Esophagus muscularis mucosa (tissue), 4 donors: ENCODE measurements at regions not wholly inside any gene's neighbourhood (a gene's known extent, or its start where the extent isn't known, plus 50 kb on each side); places are given as distances from the start of the nearest gene placed in this dataset.

Experiments
- DNase-seq: peaks from one replicate; pipeline ENCODE4 v3.0.0-alpha.2; 2017; ENCODE audit errors: extremely low spot score
- H3K27ac ChIP-seq, 4 donors: fragments of 200-600 bp; sonication (generic); replicated peaks in 1 of 4; 1 replicate in 3 of 4; 2 replicates in 1 of 4; pipeline ENCODE4 v1.5.1; 2016 to 2019; ENCODE audit warnings: mild to moderate bottlenecking in 1 of 4
- H3K27me3 ChIP-seq, 4 donors: fragments of 200-600 bp; sonication (generic); one replicate each; pipeline versions ENCODE4 v1.5.1 to v1.6.0; 2016 to 2019
- H3K36me3 ChIP-seq, 4 donors: fragments of 200-600 bp; sonication (generic); one replicate each; pipeline ENCODE4 v1.5.1; 2016 to 2019
- H3K4me1 ChIP-seq, 4 donors: fragments of 200-600 bp; sonication (generic); one replicate each; pipeline ENCODE4 v1.5.1; 2016 to 2019
- H3K4me3 ChIP-seq, 4 donors: fragments of 200-600 bp; sonication (generic); 1 replicate in 2 of 4; 2 replicates in 2 of 4; pipeline ENCODE4 v1.5.1; 2016 to 2019; ENCODE audit warnings: mild to moderate bottlenecking in 4 of 4, moderate library complexity in 1 of 4
- H3K9me3 ChIP-seq, 4 donors: fragments of 200-600 bp; sonication (generic); 1 replicate in 3 of 4; 2 replicates in 1 of 4; pipeline ENCODE4 v1.5.1; 2016 to 2019
- CTCF ChIP-seq, 3 experiments: fragments of 200-600 bp in 2 of 3; fragments of 450-650 bp in 1 of 3; sonication (generic) in 2 of 3; IDR thresholded peaks; one replicate each; pipeline ENCODE4 v1.5.1; 2017 to 2019; ENCODE audit warnings: antibody characterized with exemption in 3 of 3, mild to moderate bottlenecking in 2 of 3, moderate library complexity in 1 of 3
- EP300 ChIP-seq: sonication (generic); formaldehyde crosslinking; IDR thresholded peaks from one replicate; pipeline ENCODE4 v1.6.1; 2017; ENCODE audit warnings: antibody characterized with exemption
- POLR2A ChIP-seq: fragments of 450-650 bp; IDR thresholded peaks from one replicate; pipeline ENCODE4 v1.6.1; 2017; ENCODE audit warnings: antibody characterized with exemption, moderate library complexity, mild to moderate bottlenecking, low read depth
- POLR2AphosphoS5 ChIP-seq, 2 donors: sonication (generic); formaldehyde crosslinking; IDR thresholded peaks; one replicate each; pipeline ENCODE4 v1.6.1; 2017; ENCODE audit warnings: antibody characterized with exemption in 2 of 2
- WGBS: methylation state at CpG from one replicate; pipeline ENCODE4 v1.1.5; 2018; 5-methylcytosine and 5-hydroxymethylcytosine counted together
- intact Hi-C: fragments of 100-400 bp; cut with DNase I; formaldehyde crosslinking; loops from one replicate; pipeline ENCODE4 v1.15.1; 2023

DNA sequence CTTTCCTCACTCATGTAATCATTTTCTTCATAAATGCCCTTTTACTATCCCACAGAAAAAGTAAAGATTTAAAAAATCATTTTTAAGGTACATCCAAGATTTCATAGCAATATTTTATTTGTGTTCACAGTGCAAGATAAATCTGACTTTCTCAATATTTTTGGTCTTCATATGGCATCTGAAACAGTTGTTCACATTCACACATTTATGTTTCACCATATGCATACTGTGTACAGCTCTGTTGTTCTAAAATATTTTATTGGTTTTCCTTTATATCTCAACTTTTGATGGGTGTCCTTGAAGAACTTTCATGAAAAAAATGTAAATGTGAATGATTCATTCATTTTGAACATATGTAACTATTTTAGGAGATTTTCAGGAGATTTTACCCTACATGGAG is 348.7 kb downstream of the SNAPC1 start:
- TF ChIP-seq POLR2AphosphoS5 (IDR thresholded peaks at IDR 0.05) (no peak), EP300 (no peak), CTCF (IDR thresholded peaks at IDR 0.05) (no peak), POLR2A (no peak)
- no peaks in the 10 kb centered on the region for H3K4me1 ChIP-seq
- no peak for DNase-seq
- intact Hi-C loops: no loop called here
- peaks cover 0 to 2% (median under 1%) of the 10 kb centered on the region in 4 donors for H3K27me3 ChIP-seq
- no peaks in the 10 kb centered on the region for H3K9me3 ChIP-seq
- no peaks in the 10 kb centered on the region for H3K36me3 ChIP-seq
- H3K4me3 ChIP-seq: no peak overlapping the region
- H3K27ac ChIP-seq: no peak overlapping the region

GRCh38 chr14:62117010-62117750 is 355.0 kb downstream of the SNAPC1 start:
- intact Hi-C loops: no loop called here
- Histone ChIP-seq H3K27me3 (peaks cover 4 to 60% (median 23%) of the 10 kb centered on the region in 4 donors), H3K4me1 (peaks cover 9 to 15% (median 14%) of the 10 kb centered on the region in 4 donors), H3K9me3 (no peaks in the 10 kb centered on the region), H3K36me3 (no peaks in the 10 kb centered on the region), H3K4me3 (peak overlapping the region; percentile 25 to 44 (median 36)), H3K27ac (no peak overlapping the region)
- TF ChIP-seq CTCF (IDR thresholded peaks at IDR 0.05): peak in 1 of 3 experiments; percentile 37
- no peak for TF ChIP-seq EP300
- WGBS: 4% methylated on average over 15 of the region's 56 CpGs
- no peak for DNase-seq

DNA sequence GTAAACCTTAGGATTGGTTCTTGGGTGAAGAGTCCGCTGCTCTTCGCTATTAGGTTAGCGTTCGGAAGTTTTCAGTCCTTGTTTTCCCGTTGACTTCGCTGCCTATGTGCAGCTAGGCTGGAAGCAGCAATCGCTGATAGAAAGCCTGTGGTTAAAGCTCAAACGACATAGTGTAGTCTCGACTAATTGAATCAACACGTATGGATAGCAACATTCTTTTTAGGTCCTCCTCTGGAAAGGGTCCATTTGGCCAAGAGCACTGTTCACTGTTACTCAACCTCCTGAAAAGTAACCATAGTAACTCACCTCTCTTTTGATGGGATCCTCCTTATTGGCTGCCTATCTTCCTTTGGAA is 355.5 kb downstream of the SNAPC1 start:
- H3K4me3 ChIP-seq: peak overlapping the region; percentile 25 to 44 (median 36)
- peaks cover 4 to 65% (median 23%) of the 10 kb centered on the region in 4 donors for H3K27me3 ChIP-seq
- peaks cover 9 to 15% (median 14%) of the 10 kb centered on the region in 4 donors for H3K4me1 ChIP-seq

DNA sequence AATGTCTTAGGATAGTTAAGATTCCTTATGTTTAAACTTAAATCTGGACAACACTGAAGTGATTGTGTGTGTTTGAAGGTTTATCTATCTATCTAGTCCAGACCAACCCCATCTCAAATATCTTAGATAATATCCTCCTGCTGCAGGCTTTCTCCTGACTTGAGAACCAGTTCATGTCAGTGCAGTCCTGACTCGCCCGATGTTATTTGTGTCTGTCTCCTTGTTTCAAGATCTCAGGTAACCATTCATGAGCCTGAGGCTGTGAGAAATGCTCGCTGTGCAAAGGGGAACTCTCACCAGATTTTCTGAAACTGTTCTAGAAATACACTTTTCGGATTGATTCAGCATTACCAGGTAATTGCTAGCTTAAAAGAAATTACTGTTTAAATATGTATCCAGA is 356.2 kb downstream of the SNAPC1 start:
- H3K27me3 ChIP-seq: peaks cover 4 to 69% (median 23%) of the 10 kb centered on the region in 4 donors
- DNase-seq: no peak
- 83% methylated on average over 4 of the region's 4 CpGs for WGBS

More for the DNA sequence above, 355.5 kb downstream of the SNAPC1 start:
- TF ChIP-seq EP300: no peak
- no peak for TF ChIP-seq CTCF (IDR thresholded peaks at IDR 0.05)
- Histone ChIP-seq H3K27ac (no peak overlapping the region), H3K9me3 (no peaks in the 10 kb centered on the region), H3K36me3 (no peaks in the 10 kb centered on the region)
- intact Hi-C loops: no loop called here
- 0% methylated on average over 6 of the region's 10 CpGs for WGBS
- no peak for DNase-seq

More for the DNA sequence above, 356.2 kb downstream of the SNAPC1 start:
- TF ChIP-seq POLR2AphosphoS5 (IDR thresholded peaks at IDR 0.05) (no peak), CTCF (IDR thresholded peaks at IDR 0.05) (no peak), POLR2A (no peak), EP300 (no peak)
- Histone ChIP-seq H3K27ac (no peak overlapping the region), H3K9me3 (no peaks in the 10 kb centered on the region), H3K4me1 (peaks cover 9 to 15% (median 14%) of the 10 kb centered on the region in 4 donors), H3K4me3 (no peak overlapping the region), H3K36me3 (no peaks in the 10 kb centered on the region)
- intact Hi-C loops: no loop called here
